GM19452 (cell line): ENCODE measurements at regions not wholly inside any gene's neighbourhood (a gene's known extent, or its start where the extent isn't known, plus 50 kb on each side); places are given as distances from the start of the nearest gene placed in this dataset.
"Not testable (repeated sequence)": the region's sequence is repeated elsewhere in the genome, so short reads cannot be mapped to it uniquely, and the experiment has no call there.

Source experiments
- ATAC-seq: cut with Tn5 transposase; IDR thresholded peaks from one replicate; pipeline ENCODE4 v1.9.1; 2021; ENCODE audit not compliant: unreplicated experiment

DNA sequence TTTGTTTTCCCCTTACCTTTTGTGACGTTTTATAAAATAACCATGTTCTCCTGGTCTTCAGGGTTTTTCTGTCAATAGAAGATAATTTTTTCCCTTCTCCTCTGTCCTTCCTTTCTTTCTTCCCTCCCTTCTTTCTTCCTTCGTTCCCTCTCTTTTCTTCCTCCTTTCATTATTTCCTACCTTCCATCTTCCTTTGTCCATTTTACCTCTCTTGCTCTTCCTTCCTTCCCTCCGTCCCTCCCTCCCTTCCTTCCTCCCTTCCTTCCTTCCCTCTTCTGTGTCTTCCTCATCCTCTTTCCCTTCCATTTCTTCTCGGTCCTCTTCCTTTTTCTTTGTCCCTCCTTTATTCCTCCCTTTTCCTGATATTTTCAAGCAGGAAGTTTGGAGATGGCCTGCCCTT, 128.2 kb downstream of the TEX36 start:
- no peak for ATAC-seq

DNA sequence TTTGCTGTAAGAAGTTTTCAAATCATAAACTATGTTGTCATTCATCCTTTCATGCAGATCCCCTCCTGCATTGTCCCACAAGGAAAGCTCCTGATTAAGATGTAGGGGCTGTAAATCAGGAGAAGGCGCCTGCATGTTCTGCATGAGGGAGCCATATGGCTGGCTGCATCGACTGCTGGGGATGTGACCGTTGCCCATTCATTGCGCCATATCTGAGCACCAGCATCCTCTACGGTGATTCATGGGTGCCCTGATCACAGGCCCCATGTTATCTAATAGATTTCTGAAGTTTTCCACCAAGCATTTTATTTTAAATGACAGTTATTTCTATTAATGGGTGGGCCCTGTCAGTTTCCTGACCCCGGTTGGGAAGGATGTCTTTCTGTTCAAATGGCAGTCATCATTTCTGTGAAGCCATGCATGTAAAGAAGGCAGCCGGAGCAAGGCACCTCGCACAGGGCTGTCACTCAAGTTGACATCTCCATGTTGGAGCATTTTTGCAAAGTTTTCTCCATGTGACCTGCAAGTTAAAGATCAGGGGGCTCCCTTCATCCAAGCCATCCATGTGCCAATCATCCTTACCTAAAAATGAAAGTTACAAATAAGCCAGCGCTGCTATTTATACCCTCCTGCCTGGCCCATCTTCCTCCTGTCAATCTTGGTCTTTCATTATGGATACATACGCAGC, 128.8 kb downstream of the TEX36 start:
- ATAC-seq = no peak

DNA sequence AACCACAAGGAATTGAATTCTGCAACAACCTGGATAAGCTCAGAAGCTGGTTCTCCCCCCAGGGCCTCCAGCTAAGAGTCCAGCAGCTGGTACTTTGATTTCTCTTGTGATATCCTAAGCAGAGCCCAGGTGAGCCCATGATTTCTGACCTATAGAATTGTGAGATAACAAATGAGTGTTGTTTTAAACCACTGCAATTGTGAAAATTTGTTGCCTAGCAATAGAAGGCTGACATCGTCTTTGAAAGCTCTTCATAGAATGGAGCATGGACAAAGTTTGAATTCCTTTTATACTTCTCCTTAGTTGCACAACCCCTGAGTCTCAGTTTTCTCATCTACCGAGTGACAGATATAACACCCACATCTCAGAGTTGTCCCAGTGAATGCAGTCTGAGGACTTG, 129.9 kb downstream of the TEX36 start:
- no peak for ATAC-seq

DNA sequence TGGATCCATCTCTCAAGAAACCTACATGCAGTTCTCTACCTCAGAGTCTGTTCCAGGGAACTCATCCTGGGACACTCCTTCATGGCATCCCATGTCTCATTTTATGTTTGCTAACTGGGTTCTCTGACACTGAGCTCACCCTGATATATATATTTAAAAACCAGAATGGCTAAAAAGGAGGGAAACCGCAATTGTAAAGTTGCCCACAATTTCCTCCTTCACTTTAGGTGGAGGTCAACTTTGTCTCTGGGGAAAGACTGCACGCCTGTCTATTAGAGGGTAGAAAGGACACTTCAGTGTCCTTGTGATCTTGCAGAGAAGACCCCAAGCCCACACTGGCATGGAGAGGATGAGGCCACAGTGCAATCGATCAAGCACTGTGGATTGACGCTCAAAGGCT, 131.7 kb downstream of the TEX36 start:
- ATAC-seq = no peak

DNA sequence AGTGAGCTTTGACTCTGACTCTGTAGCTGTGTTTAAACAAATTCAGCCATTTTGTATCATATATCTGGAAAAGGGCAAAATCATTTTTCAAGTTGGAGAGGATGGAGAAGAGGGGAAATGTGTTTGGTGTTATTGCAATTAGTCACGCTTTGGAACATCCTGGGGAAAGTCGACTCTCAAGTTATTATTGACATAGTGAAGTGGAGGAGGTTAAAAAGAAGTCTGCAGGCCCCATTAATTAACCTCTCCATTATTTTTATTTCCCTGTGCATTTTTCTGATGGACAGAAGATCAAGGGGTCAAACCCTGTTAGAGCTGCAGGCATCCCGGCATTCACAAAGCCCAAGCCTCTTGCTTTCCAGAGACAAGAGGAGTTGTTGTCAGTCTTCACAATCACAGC, 132.6 kb downstream of the TEX36 start:
- no peak for ATAC-seq

DNA sequence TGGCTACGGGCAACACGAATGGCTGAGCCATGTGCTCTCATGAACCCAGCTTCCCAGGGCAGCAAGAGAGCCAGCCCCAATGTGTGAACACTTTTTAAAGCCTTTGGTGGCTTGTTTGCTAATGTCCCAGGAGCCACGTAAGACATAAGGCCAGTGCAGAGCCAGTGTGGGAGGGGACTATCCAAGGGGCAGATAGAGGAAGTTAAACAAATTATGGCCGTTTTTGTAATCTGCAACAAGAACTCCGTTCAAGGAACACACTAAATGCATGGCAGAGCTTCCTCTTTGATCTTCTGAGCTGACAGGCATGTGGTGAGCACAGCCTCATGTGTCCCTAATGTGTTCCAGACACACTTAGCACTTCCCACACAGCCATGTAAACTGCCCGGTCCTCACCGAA, 133.3 kb downstream of the TEX36 start:
- ATAC-seq = no peak

DNA sequence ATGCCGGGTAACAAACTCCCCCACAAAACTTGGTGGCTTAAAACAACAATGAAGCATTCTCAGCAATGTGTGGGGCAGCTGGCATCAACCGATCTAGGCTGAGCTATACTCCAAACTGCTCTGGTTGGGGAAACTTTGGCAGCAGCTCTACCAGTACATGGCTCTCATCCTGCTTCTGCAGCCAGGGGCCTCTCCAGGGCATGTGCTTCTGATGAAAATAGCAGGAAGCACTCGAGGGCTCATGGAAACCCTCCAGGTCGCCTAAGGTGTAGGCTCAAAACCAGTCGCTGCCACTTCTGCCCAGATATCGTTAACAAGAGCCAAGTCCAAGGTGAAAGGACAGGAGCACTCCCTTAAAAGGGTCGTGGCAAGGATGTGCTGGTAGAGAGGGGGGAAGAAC, 134.1 kb downstream of the TEX36 start:
- no peak for ATAC-seq

DNA sequence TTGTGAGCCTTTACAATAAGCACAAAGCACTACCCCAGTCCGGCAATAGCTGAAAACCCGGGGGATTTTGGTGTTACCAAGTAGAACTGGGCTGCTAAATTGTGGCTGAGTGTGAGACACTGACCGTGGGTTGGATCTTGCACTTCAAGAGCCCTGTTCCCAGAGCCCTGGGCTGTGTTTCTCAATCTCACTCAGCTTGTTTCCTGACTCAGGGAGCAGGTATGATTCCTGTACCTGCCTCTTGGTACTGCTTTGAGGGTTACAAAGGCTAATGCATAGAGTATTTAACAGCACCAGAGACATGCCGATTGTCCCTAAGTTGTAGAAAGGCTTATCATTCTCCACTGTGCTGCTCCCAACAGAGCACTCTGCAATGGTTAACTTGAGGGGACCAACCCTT, 134.6 kb downstream of the TEX36 start:
- ATAC-seq = no peak

DNA sequence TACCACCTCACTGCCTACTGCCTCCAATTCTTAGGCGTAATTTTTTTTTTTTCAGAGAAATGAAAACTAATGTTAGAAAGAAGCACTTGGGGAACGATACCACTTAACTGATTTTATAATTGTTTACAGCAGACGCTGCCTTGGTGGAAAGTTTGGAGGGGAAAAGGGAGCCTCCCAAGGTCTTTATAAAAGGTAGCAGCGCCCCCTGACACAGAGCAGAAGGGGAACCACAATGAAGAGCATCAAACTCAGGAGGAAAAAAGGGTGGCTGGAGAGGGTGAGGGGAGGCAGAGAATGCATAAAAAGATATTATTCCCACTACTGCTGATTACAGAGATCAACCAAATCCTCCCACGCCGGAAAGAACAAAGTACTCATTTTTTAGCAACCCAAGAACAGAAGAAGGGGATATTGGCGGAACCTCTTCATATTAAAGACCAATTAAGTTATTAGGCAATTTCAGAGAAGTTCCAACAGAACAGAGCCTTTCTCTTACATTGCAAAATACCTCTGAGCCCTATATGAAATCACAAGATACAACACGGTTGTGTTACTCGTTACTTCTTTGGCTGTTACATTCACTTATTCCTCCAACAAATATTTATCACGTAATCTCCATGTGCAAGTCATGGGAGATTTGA, 135.8 kb downstream of the TEX36 start:
- no peak for ATAC-seq

DNA sequence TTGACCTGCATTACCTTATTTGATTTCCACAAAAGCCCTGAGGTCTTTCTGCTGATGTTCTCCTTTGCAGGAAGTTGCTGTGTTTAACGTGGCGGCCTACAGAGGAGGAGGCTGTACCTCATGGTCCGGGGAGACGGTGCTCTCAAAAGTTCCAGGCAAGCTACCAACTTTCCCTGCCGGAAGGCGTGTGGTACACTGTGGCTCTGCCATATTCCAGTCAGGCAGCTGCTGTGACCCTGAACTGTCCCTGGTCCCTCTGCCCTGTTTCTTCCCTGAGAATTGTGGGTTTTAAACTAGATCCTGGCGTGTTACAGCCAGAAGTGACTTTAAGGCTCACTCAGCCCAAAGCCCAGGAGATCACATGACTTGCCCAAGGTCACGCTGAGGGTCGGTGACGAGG, 139.2 kb downstream of the TEX36 start:
- no peak for ATAC-seq

DNA sequence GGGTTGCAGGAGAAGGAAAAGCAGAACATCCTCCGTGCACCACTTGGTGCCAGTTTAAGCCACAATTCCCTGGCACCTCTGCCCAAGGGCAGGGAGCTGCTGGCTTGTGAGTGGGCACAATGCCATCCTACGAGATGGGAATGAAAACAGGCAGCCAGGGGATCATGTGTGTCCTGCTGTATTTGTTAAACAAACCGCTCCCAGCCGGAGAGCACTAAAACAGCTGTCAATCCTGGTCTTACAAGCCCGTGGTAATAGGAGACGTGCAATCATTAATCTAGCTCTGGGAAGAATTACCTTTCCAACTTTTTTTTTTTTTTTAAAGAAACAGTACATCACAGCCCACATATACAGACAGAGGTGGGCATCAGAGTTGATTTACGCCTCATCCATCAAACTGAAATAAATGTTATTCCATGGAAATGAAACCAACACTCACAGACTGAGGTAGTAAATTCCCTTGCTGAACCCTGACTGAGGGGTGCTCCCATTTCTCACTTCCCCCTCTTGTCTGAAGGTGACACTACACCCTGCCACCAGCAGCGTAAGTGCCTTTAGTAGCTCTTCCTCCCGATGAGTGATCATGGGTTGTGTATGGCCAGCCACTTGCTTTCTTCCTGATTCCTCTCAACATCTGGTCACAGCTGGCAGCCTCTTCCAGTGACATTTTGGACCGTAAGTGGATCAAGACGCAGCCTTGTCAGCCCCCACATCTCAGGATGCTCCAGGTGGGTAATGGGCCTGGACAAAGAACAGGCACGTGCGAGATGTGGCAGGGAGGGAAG, 143.8 kb downstream of the TEX36 start:
- no peak for ATAC-seq

DNA sequence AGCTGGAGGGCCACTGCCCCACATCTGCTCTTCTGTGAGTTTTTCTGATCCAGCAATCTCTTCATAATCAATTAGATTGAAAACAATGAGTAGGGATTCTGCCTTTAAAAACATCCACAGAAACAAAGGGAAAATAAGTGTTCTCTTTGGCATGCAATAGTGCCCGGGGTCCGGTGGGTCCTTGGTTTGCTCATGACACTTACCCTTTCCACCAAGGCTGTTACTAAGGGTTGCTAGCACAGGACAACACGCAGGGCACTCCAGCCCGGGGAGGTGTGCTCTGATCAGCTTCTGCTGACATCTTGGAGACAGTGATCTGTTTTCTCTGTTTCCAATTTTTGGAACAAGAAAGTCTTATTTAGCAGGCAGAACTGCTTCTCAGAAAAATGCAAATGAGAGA, 146.7 kb downstream of the TEX36 start:
- ATAC-seq = no peak

DNA sequence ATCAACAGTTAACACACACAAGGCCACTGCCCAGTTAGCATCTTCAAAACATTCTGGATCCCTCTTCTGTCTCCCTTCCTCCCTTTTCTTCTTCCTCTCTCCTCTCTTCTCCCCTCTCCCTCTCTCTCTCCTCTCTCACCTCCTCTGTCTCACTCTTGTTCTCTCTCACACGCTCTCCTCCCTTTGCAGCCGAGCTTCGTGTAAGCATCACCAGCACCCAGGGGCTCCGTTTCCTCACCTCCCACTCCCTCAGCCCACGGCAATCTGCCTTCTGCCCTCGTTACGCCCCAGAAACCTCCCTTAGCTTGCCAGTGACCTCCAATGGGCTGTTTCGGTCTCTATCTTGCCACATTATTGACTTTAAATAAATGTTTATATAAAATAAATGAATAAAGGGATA, 147.4 kb downstream of the TEX36 start:
- no peak for ATAC-seq

DNA sequence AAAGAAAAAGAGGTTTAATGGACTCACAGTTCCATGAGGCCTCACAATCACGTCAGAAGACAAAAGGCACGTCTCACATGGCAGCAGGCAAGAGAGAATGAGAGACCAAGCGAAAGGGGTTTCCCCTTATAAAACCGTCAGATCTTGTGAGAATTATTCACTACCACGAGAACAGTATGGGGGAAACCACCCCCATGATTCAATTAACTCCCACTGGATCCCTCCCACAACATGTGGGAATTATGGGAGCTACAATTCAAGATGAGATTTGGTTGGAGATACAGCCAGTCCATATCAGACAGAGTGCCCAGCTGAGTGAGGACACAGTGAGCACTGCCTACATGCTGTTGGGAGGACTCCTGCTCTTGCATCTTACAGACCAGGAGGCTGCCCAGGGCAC, 148.4 kb downstream of the TEX36 start:
- no peak for ATAC-seq

DNA sequence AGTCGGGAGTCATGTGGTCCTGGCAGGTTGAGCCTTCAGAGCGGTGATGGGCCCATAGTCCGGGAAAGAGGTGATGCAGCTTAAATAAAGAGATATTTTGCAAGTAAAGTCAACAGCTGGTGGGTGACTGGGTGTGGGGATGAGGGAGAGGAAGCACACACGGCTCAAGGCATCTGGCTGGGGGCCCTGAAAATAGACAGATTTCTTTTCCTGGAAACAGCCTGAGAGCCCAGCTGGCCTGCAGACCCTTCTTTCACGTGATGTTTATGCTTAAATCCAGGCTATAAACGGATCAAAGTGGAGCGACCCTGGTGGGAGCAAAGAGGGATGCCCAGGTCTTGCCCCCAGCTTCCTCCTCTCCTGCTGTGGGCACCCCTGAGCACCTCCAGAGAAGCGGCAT, 149.1 kb downstream of the TEX36 start:
- ATAC-seq = no peak

DNA sequence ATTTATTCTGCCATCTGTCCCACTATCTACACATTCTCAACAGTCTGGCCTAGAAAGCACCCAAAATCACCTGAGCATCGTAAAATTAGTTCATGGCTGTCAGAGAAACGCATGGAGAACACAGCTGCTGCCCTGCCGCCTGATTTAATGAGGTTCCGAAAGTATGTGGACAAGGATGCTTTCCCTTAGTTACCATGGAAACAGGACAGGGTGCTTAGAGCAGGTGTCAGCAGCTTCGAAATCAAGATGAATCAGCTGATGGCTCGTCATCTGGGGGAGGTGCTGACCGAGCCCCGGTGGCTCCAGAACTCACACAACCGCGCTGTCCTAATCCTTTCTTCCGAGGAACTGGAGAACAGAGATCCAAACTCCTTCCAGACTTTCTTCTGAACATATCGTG, 151.5 kb downstream of the TEX36 start:
- no peak for ATAC-seq

DNA sequence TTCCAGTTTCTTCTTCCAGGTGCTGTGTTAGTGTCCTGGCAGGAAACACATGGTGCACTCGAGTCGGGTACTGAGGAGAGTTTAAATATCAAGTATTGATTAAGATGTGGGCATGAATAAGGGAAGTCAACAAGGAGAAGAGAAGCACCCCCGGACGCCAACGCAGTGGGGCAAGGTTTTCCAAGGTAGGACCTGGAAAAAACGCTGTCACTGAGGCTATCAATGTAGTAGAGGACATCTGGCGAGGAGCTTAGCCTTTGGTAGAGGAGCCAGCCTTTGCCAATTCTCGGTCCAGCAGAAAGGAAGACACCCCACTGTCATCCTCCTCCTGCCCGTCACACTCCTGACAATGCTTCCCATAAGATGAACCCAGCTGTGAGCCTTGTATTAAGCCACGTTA, 159.6 kb downstream of the TEX36 start:
- ATAC-seq = no peak

DNA sequence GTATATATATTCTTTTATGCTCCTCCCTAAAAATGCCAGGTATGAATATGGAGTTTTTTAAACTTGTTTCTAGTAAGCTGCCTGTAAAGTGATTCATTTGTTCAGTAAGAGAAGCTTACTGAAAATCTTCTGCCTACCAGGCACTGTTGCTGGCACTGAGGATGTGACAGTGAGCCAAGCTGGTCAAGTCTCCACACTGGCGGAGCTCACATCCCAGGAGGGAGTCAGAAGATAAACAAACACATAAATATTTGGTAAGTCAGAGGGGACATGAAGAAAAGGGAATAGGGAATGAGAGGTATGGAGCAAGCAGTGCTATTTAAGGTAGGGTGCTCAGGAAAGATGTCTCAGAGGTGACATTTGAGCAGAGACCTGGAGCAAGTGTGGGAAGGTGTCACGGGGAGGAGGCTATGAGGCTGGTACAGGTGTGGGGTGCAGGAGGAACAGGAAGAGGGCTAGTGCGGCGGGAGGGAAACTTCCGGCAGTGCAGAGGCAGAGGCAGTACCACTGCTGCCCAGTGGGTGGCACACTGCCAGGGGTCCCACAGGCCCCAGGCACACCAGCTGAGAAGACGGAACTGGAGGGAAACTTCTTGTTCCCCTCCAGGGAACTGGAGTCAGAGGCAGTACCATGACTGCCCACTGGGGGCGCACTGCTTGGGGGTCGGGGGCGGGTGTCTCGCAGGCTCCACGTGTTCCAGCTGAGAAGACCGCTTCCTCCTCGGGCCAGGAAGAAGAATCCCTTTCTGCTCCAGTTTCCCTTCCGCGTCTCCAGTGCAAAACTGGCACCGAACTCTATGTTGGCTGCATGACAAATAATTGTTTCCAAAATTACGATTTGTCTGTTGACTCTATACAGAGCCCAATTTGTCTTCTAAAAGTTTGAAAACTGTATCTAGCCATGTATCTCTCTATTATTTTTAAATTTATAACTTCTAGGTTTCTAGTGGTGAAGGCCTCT, 161.0 kb downstream of the TEX36 start:
- ATAC-seq = peak; percentile 61

DNA sequence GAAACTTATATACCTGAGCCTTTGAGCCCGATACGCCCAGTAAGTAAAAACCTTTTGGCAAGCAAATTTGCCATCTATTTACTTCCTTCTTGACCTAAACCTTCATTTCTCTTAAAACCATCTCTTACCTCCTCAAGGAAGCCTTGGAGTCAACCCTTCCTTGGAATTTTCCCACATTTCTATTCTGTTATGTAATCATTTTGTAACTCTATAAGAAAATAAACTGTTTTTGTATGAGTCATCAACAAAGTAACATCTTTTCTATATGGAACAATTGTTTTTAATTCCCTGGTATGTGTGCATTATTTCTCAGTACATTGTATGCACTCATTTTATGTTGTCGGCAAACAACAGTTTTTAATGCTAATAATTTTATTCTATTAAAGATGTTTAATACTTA, 162.0 kb downstream of the TEX36 start:
- no peak for ATAC-seq

DNA sequence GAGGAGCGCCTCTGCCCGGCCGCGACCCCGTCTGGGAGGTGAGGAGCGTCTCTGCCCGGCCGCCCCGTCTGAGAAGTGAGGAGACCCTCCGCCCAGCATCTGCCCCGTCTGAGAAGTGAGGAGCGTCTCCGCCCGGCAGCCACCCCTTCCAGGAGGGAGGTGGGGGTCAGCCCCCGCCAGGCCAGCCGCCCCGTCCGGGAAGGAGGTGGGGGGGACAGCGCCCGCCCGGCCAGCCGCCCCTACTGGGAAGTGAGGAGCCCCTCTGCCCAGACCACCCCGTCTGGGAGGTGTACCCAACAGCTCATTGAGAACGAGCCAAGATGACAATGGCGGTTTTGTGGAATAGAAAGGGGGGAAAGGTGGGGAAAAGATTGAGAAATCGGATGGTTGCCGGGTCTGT, 164.6 kb downstream of the TEX36 start:
- not testable (repeated sequence) for ATAC-seq

DNA sequence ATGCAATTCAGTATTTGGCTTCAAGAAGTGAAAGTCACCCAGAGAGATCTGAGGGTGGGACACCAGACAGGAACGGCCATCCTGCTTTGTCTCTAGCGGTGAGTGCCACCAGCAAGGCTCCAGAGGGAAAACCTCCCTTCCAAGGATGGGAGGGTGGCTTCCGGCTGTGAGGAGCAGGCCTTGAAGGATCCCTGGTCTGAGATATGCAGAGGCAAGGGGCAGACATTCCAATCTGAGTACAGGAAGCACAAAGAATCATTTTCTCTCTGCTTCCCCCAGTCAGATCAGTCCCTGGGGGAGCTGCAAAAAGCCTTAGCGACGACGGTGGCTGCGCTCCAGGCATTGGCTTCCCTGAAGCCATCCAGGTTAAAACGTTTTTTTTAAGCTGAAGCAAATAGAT, 167.4 kb downstream of the TEX36 start:
- no peak for ATAC-seq
